ENCODE measurements at regions not wholly inside any gene's neighbourhood (a gene's known extent, or its start where the extent isn't known, plus 50 kb on each side); places are given as distances from the start of the nearest gene placed in this dataset.

GRCh38 chr5:128813317-128814070, 151.8 kb upstream of the SLC27A6 start:
- no peak for TF ChIP-seq POLR2A (IDR thresholded peaks at IDR 0.05)
- no peak for TF ChIP-seq CTCF (IDR thresholded peaks at IDR 0.05)
- no peak for TF ChIP-seq POLR2AphosphoS5 (IDR thresholded peaks at IDR 0.05)
